DOHH2 (cell line): ENCODE measurements at regions not wholly inside any gene's neighbourhood (a gene's known extent, or its start where the extent isn't known, plus 50 kb on each side); places are given as distances from the start of the nearest gene placed in this dataset.

ENCODE experiments used
- H3F3A ChIP-seq: fragments of 200-600 bp; sonication (generic), shearing (Covaris generic); 2 replicates; pipeline ENCODE4 v1.6.0; 2016; ENCODE audit warnings: antibody characterized with exemption, mild to moderate bottlenecking; ENCODE audit not compliant: control insufficient read depth, insufficient read depth
- H3K27ac ChIP-seq: fragments of 200-600 bp; sonication (generic); 2 replicates; pipeline ENCODE4 v1.5.1; 2014; ENCODE audit warnings: low read depth, mild to moderate bottlenecking, low read length, moderate library complexity
- H3K27me3 ChIP-seq: fragments of 200-600 bp; sonication (generic); 2 replicates; pipeline ENCODE4 v1.6.1; 2014; ENCODE audit warnings: mild to moderate bottlenecking, low read length, mixed read lengths; ENCODE audit not compliant: control insufficient read depth
- H3K36me3 ChIP-seq: fragments of 200-600 bp; sonication (generic); 2 replicates; pipeline ENCODE4 v1.6.1; 2014; ENCODE audit warnings: mild to moderate bottlenecking, low read length, moderate library complexity, mixed read lengths; ENCODE audit not compliant: control insufficient read depth
- H3K4me1 ChIP-seq: fragments of 200-600 bp; sonication (generic); 2 replicates; pipeline ENCODE4 v1.6.1; 2014; ENCODE audit warnings: mild to moderate bottlenecking, low read length, mixed read lengths; ENCODE audit not compliant: control insufficient read depth
- H3K4me2 ChIP-seq: fragments of 200-600 bp; sonication (generic); 2 replicates; pipeline ENCODE4 v1.6.0; 2014; ENCODE audit warnings: mild to moderate bottlenecking, low read length, moderate library complexity
- H3K4me3 ChIP-seq: fragments of 200-600 bp; sonication (generic); 2 replicates; pipeline ENCODE4 v1.5.1; 2014; ENCODE audit warnings: mild to moderate bottlenecking, low read length, mixed read lengths
- H3K79me2 ChIP-seq: fragments of 200-600 bp; sonication (generic); 2 replicates; pipeline ENCODE4 v1.6.1; 2014; ENCODE audit warnings: mild to moderate bottlenecking, low read length, mixed read lengths; ENCODE audit not compliant: control insufficient read depth
- H3K9me2 ChIP-seq: fragments of 200-600 bp; sonication (generic); replicated peaks from 2 replicates; pipeline ENCODE4 v1.6.1; 2014; ENCODE audit warnings: mild to moderate bottlenecking, low read length, mixed read lengths; ENCODE audit not compliant: control insufficient read depth
- H3K9me3 ChIP-seq: fragments of 200-600 bp; sonication (generic); 2 replicates; pipeline ENCODE4 v1.6.1; 2014; ENCODE audit warnings: antibody characterized with exemption, low read length, mixed read lengths; ENCODE audit not compliant: control insufficient read depth, insufficient read depth
- H4K20me1 ChIP-seq: fragments of 200-600 bp; sonication (generic); 2 replicates; pipeline ENCODE4 v1.6.0; 2014; ENCODE audit warnings: low read depth, mild to moderate bottlenecking, antibody characterized with exemption, low read length, moderate library complexity; ENCODE audit not compliant: control insufficient read depth, insufficient read depth
- CTCF ChIP-seq: fragments of 200-600 bp; sonication (generic); IDR thresholded peaks from one replicate; pipeline ENCODE4 v1.5.1; 2014; ENCODE audit warnings: antibody characterized with exemption, mild to moderate bottlenecking, low read depth, low read length; ENCODE audit not compliant: poor library complexity, severe bottlenecking
- EZH2phosphoT487 ChIP-seq: fragments of 200-600 bp; sonication (generic); IDR thresholded peaks from 2 replicates; pipeline ENCODE4 v1.6.1; 2017; ENCODE audit warnings: borderline replicate concordance, mild to moderate bottlenecking, antibody characterized with exemption, low read length, moderate library complexity, mixed read lengths

GRCh38 chr3:110332629-110333028 lies 739.0 kb upstream of the NECTIN3 start:
- no peaks in the 10 kb centered on the region for H3K27me3 ChIP-seq
- no peaks in the 10 kb centered on the region for H3K79me2 ChIP-seq
- H3F3A ChIP-seq = no peaks in the 10 kb centered on the region
- H4K20me1 ChIP-seq = no peaks in the 10 kb centered on the region
- no peaks in the 10 kb centered on the region for H3K9me2 ChIP-seq
- no peak overlapping the region for H3K4me3 ChIP-seq
- no peak for TF ChIP-seq CTCF
- no peak for TF ChIP-seq EZH2phosphoT487
- H3K4me1 ChIP-seq = no peaks in the 10 kb centered on the region
- H3K27ac ChIP-seq = no peak overlapping the region
- no peaks in the 10 kb centered on the region for H3K9me3 ChIP-seq
- no peak overlapping the region for H3K4me2 ChIP-seq
- H3K36me3 ChIP-seq = no peaks in the 10 kb centered on the region

- Histone ChIP-seq H3K4me2 (no peak overlapping the region), H3F3A (no peaks in the 10 kb centered on the region)
- TF ChIP-seq EZH2phosphoT487 (no peak), CTCF (no peak)
Observed at GRCh38 chr3:110341047-110341446, 730.6 kb upstream of the NECTIN3 start.

GRCh38 chr3:110343376-110343775 lies 728.2 kb upstream of the NECTIN3 start:
- Histone ChIP-seq H3K27ac (no peak overlapping the region), H3K4me2 (no peak overlapping the region), H3K27me3 (no peaks in the 10 kb centered on the region), H3K36me3 (no peaks in the 10 kb centered on the region), H3K9me3 (no peaks in the 10 kb centered on the region), H3F3A (no peaks in the 10 kb centered on the region), H3K79me2 (no peaks in the 10 kb centered on the region), H3K4me3 (no peak overlapping the region), H3K4me1 (no peaks in the 10 kb centered on the region), H3K9me2 (no peaks in the 10 kb centered on the region), H4K20me1 (no peaks in the 10 kb centered on the region)
- TF ChIP-seq CTCF (no peak), EZH2phosphoT487 (no peak)

More at GRCh38 chr3:110341047-110341446, 730.6 kb upstream of the NECTIN3 start:
- Histone ChIP-seq H3K27me3 (no peaks in the 10 kb centered on the region), H3K9me3 (no peaks in the 10 kb centered on the region), H4K20me1 (no peaks in the 10 kb centered on the region), H3K36me3 (no peaks in the 10 kb centered on the region), H3K79me2 (no peaks in the 10 kb centered on the region), H3K27ac (no peak overlapping the region), H3K9me2 (no peaks in the 10 kb centered on the region), H3K4me1 (no peaks in the 10 kb centered on the region), H3K4me3 (no peak overlapping the region)

- no peak overlapping the region for H3K4me2 ChIP-seq
- H3K4me1 ChIP-seq = no peaks in the 10 kb centered on the region
- H3K4me3 ChIP-seq = no peak overlapping the region
- no peaks in the 10 kb centered on the region for H3K9me2 ChIP-seq
- no peaks in the 10 kb centered on the region for H3K79me2 ChIP-seq
- H4K20me1 ChIP-seq = no peaks in the 10 kb centered on the region
- no peaks in the 10 kb centered on the region for H3K9me3 ChIP-seq
- no peaks in the 10 kb centered on the region for H3K27me3 ChIP-seq
- H3K27ac ChIP-seq = no peak overlapping the region
- H3F3A ChIP-seq = no peaks in the 10 kb centered on the region
- H3K36me3 ChIP-seq = no peaks in the 10 kb centered on the region
- TF ChIP-seq CTCF = no peak
- no peak for TF ChIP-seq EZH2phosphoT487
Observed at GRCh38 chr3:110343945-110344344, 727.7 kb upstream of the NECTIN3 start.
